ENCODE measurements at regions not wholly inside any gene's neighbourhood (a gene's known extent, or its start where the extent isn't known, plus 50 kb on each side); places are given as distances from the start of the nearest gene placed in this dataset.

GRCh38 chr4:52311464-52312125 lies 260.5 kb downstream of the SPATA18 start:
- no peak for TF ChIP-seq CTCF (IDR thresholded peaks at IDR 0.05)

GRCh38 chr4:52312722-52313121 lies 261.6 kb downstream of the SPATA18 start:
- DNase-seq, result no peak
- Histone ChIP-seq H3K27ac (no peak overlapping the region), H3K9me3 (peaks cover 0 to 2% (median 0%) of the 10 kb centered on the region in 11 donors), H3K4me1 (no peaks in the 10 kb centered on the region), H3K4me3 (no peak overlapping the region), H3K27me3 (no peaks in the 10 kb centered on the region), H3K36me3 (no peaks in the 10 kb centered on the region)
- ATAC-seq, result no peak
- no peak for TF ChIP-seq CTCF (IDR thresholded peaks at IDR 0.05)
- 73 to 81% methylated on average over 2 of the region's 2 CpGs for WGBS, 2 donors
- intact Hi-C loops (cut with DNase I), result no loop called here

More at GRCh38 chr4:52311464-52312125, 260.5 kb downstream of the SPATA18 start:
- Histone ChIP-seq H3K4me3 (no peak overlapping the region), H3K27ac (no peak overlapping the region), H3K36me3 (no peaks in the 10 kb centered on the region), H3K9me3 (peaks cover 0 to 8% (median 0%) of the 10 kb centered on the region in 11 donors), H3K27me3 (no peaks in the 10 kb centered on the region), H3K4me1 (no peaks in the 10 kb centered on the region)
- DNase-seq (no peak), ATAC-seq (no peak)
- 78 to 81% methylated on average over 2 of the region's 2 CpGs for WGBS, 2 donors
- intact Hi-C loops (cut with DNase I), result no loop called here

- Histone ChIP-seq H3K27me3 (no peaks in the 10 kb centered on the region), H3K4me1 (no peaks in the 10 kb centered on the region), H3K9me3 (peaks cover 0 to 8% (median 0%) of the 10 kb centered on the region in 11 donors), H3K4me3 (no peak overlapping the region), H3K27ac (no peak overlapping the region), H3K36me3 (no peaks in the 10 kb centered on the region)
- no peak for TF ChIP-seq CTCF (IDR thresholded peaks at IDR 0.05)
- intact Hi-C loops (cut with DNase I), result no loop called here
- ATAC-seq (no peak), DNase-seq (no peak)
- 44 to 80% methylated on average over 3 of the region's 3 CpGs for WGBS, 2 donors
These were observed 266.3 kb downstream of the SPATA18 start for GRCh38 chr4:52317361-52317879.

GRCh38 chr4:52317981-52318380 lies 266.9 kb downstream of the SPATA18 start:
- no peak overlapping the region for H3K27ac ChIP-seq
- intact Hi-C loops (cut with DNase I), result no loop called here
- ATAC-seq, result no peak
- no peak for TF ChIP-seq CTCF (IDR thresholded peaks at IDR 0.05)
- no peak overlapping the region for H3K4me3 ChIP-seq
- no peaks in the 10 kb centered on the region for H3K36me3 ChIP-seq
- no peaks in the 10 kb centered on the region for H3K27me3 ChIP-seq
- H3K4me1 ChIP-seq, result no peaks in the 10 kb centered on the region
- DNase-seq, result no peak
- H3K9me3 ChIP-seq, result peaks cover 0 to 8% (median 0%) of the 10 kb centered on the region in 11 donors

Data from heart right ventricle (tissue), 16 donors.